Neuronal stem cell (in vitro differentiated cells): ENCODE measurements at regions not wholly inside any gene's neighbourhood (a gene's known extent, or its start where the extent isn't known, plus 50 kb on each side); places are given as distances from the start of the nearest gene placed in this dataset.

Experiments used
- DNase-seq: peaks from one replicate; pipeline ENCODE4 v3.0.0-alpha.2; 2013; ENCODE audit warnings: low spot score
- H2AFZ ChIP-seq: one replicate; pipeline ENCODE4 v1.6.1; 2013; ENCODE audit warnings: mild to moderate bottlenecking, low read length, inconsistent platforms
- H2AK5ac ChIP-seq: 2 replicates; pipeline ENCODE4 v1.6.1; 2013; ENCODE audit warnings: low read depth, mild to moderate bottlenecking, inconsistent platforms, low read length, moderate library complexity, mixed read lengths
- H2BK120ac ChIP-seq: 2 replicates; pipeline ENCODE4 v1.6.1; 2013; ENCODE audit warnings: low read depth, mild to moderate bottlenecking, inconsistent platforms, low read length, moderate library complexity, mixed read lengths
- H2BK12ac ChIP-seq: one replicate; pipeline ENCODE4 v1.6.1; 2013; ENCODE audit warnings: low read length, inconsistent platforms
- H2BK15ac ChIP-seq: 2 replicates; pipeline ENCODE4 v1.6.1; 2013; ENCODE audit warnings: mild to moderate bottlenecking, low read length, inconsistent platforms, mixed read lengths
- H2BK5ac ChIP-seq: one replicate; pipeline ENCODE4 v1.6.1; 2013; ENCODE audit warnings: inconsistent platforms, mild to moderate bottlenecking, low read length, moderate library complexity
- H3K14ac ChIP-seq: one replicate; pipeline ENCODE4 v1.6.1; 2013; ENCODE audit warnings: low read length, inconsistent platforms
- H3K18ac ChIP-seq: 2 replicates; pipeline ENCODE4 v1.6.1; 2013; ENCODE audit warnings: low read length, inconsistent platforms
- H3K23ac ChIP-seq: 2 replicates; pipeline ENCODE4 v1.6.1; 2013; ENCODE audit warnings: low read depth, mild to moderate bottlenecking, mixed read lengths, low read length, inconsistent platforms; ENCODE audit not compliant: poor library complexity
- H3K27ac ChIP-seq: replicated peaks from 3 replicates; pipeline ENCODE4 v1.5.1; 2013; ENCODE audit warnings: low read length, inconsistent platforms
- H3K27me3 ChIP-seq, 3 experiments: 2 replicates each; pipeline ENCODE4 v1.6.1; 2013; ENCODE audit warnings: low read length in 3 of 3, mild to moderate bottlenecking in 2 of 3, inconsistent platforms in 1 of 3, low read depth in 1 of 3, mixed read lengths in 1 of 3, moderate library complexity in 1 of 3; ENCODE audit not compliant: control insufficient read depth in 3 of 3, insufficient read depth in 3 of 3
- H3K36me3 ChIP-seq, 2 donors: replicated peaks in 1 of 2; 2 replicates each; pipeline ENCODE4 v1.6.1; 2013; ENCODE audit warnings: low read length in 2 of 2; ENCODE audit not compliant: control insufficient read depth in 2 of 2, insufficient read depth in 2 of 2
- H3K4ac ChIP-seq: 2 replicates; pipeline ENCODE4 v1.6.1; 2013; ENCODE audit warnings: inconsistent platforms, mild to moderate bottlenecking, low read length, moderate library complexity
- H3K4me1 ChIP-seq, 2 donors: 1 replicate in 1 of 2; 2 replicates in 1 of 2; pipeline ENCODE4 v1.6.1; 2013; ENCODE audit warnings: low read length in 2 of 2, low read depth in 1 of 2; ENCODE audit not compliant: control insufficient read depth in 2 of 2, insufficient read depth in 1 of 2
- H3K4me2 ChIP-seq: one replicate; pipeline ENCODE4 v1.6.1; 2013; ENCODE audit warnings: mild to moderate bottlenecking, low read length, inconsistent platforms; ENCODE audit not compliant: insufficient read depth, poor library complexity, severe bottlenecking
- H3K4me3 ChIP-seq, 2 donors: 2 replicates each; pipeline ENCODE4 v1.5.1; 2013; ENCODE audit warnings: low read length in 2 of 2, mild to moderate bottlenecking in 2 of 2, inconsistent platforms in 1 of 2, moderate library complexity in 1 of 2
- H3K79me1 ChIP-seq: one replicate; pipeline ENCODE4 v1.6.1; 2013; ENCODE audit warnings: low read depth, mild to moderate bottlenecking, inconsistent platforms, low read length, moderate library complexity
- H3K9ac ChIP-seq: one replicate; pipeline ENCODE4 v1.6.1; 2013; ENCODE audit warnings: mild to moderate bottlenecking, low read depth, low read length, inconsistent platforms; ENCODE audit not compliant: poor library complexity
- H3K9me3 ChIP-seq, 2 donors: replicated peaks in 1 of 2; 2 replicates each; pipeline versions ENCODE3 to v1.6.1; 2013; ENCODE audit warnings: low read length in 2 of 2, mild to moderate bottlenecking in 2 of 2, inconsistent platforms in 1 of 2, low read depth in 1 of 2, mixed read lengths in 1 of 2, moderate library complexity in 1 of 2; ENCODE audit not compliant: control insufficient read depth in 2 of 2, insufficient read depth in 1 of 2
- H4K8ac ChIP-seq: one replicate; pipeline ENCODE4 v1.6.1; 2013; ENCODE audit warnings: low read depth, mild to moderate bottlenecking, inconsistent platforms, low read length, moderate library complexity
- H4K91ac ChIP-seq: one replicate; pipeline ENCODE4 v1.6.1; 2013; ENCODE audit warnings: low read length, low read depth, mild to moderate bottlenecking, inconsistent platforms; ENCODE audit not compliant: poor library complexity
- WGBS, 2 donors: extraction: QIAGEN DNeasy Blood & Tissue Kit; methylation state at CpG; one replicate each; pipeline ENCODE4 v1.1.7; 2013; ENCODE audit warnings: missing lambda C conversion rate in 2 of 2, mixed read lengths in 1 of 2; ENCODE audit not compliant: insufficient read length in 2 of 2, insufficient replicate concordance in 1 of 2; ENCODE audit errors: extremely low coverage in 2 of 2; 5-methylcytosine and 5-hydroxymethylcytosine counted together

DNA sequence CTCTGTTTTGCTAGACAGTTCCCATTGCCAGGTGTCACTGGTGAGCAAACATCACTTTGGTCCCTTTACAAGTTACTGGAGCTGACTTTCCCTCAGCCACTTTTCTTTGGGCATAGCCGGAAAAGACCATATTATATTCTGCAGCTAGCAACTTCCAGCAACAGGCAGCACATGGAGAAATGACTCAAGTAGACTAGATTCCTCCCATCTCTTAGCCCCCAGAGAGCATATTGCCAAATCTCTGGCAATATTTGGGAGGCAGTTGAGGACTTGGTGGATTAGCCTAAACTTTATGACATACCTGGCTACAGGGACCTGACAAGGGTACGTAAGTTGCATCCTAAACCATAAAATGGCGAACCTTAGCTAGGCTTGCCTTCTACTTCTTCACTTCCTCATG lies 204.7 kb upstream of the MPDZ start:
- H4K91ac ChIP-seq = no peak overlapping the region
- no peak overlapping the region for H3K4ac ChIP-seq
- no peak overlapping the region for H2BK15ac ChIP-seq
- H3K9ac ChIP-seq = no peak overlapping the region
- no peak overlapping the region for H3K18ac ChIP-seq
- no CpG with 5 or more reads among the region's 3 CpGs for WGBS, 2 donors
- H2AK5ac ChIP-seq = no peak overlapping the region
- H3K4me1 ChIP-seq = peaks cover 0 to 3% of the 10 kb centered on the region in 2 donors
- no peak overlapping the region for H2BK12ac ChIP-seq
- H2BK5ac ChIP-seq = no peak overlapping the region
- no peak overlapping the region for H3K14ac ChIP-seq
- no peak for DNase-seq
- no peaks in the 10 kb centered on the region for H3K79me1 ChIP-seq
- no peak overlapping the region for H3K4me2 ChIP-seq
- H4K8ac ChIP-seq = no peak overlapping the region
- H3K27me3 ChIP-seq = no peaks in the 10 kb centered on the region
- H2AFZ ChIP-seq = no peak overlapping the region
- no peak overlapping the region for H3K23ac ChIP-seq
- no peak overlapping the region for H2BK120ac ChIP-seq
- H3K9me3 ChIP-seq = no peaks in the 10 kb centered on the region
- H3K27ac ChIP-seq = no peak overlapping the region
- no peak overlapping the region for H3K4me3 ChIP-seq
- no peaks in the 10 kb centered on the region for H3K36me3 ChIP-seq

DNA sequence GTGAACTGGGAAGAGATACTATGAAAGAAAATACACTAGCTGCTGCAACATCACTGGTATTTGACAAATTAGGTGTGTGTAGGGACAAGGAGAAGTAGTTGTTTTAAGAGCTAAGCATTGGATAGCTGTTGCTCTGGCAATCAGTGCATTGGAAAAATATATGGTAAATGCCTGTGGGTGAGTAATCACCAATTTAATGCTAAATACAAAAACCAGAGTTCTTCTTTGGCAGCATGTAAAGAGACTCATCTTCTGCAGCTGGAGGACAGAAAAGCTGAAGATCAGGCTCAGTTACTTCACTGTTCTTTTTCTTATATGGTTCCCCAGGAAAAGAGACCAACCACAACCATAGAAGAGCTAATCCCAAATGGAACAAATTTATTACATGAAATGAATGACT lies 201.8 kb upstream of the MPDZ start:
- H2BK12ac ChIP-seq = no peak overlapping the region
- DNase-seq = no peak

DNA sequence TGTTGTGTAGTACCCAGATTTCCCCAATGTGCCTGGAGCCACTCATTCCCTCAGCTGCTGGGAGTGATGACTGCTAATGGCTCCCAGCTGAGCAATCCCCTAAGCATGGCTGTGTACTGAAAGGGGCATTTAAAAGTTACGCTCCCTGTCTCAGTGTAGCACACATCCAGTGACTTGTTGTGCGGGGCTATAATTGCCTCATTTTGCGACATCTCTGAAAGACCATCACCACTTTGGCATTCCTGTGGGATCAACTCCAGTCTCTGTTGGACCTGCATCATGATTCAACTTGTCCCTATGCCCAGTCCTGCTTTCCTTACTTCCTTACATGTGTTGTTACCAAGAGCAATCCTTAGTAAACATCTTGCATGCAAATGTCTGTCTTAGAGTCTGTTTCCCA lies 201.2 kb upstream of the MPDZ start:
- no peak overlapping the region for H3K4ac ChIP-seq
- no CpG with 5 or more reads among the region's 3 CpGs for WGBS, 2 donors

More for the DNA sequence above, 201.8 kb upstream of the MPDZ start:
- Histone ChIP-seq H3K9ac (no peak overlapping the region), H3K4me2 (no peak overlapping the region), H3K79me1 (no peaks in the 10 kb centered on the region), H3K4ac (no peak overlapping the region), H3K9me3 (no peaks in the 10 kb centered on the region), H2AFZ (no peak overlapping the region), H4K8ac (no peak overlapping the region), H4K91ac (no peak overlapping the region), H2BK15ac (no peak overlapping the region), H3K14ac (no peak overlapping the region), H3K23ac (no peak overlapping the region), H3K36me3 (no peaks in the 10 kb centered on the region), H3K18ac (no peak overlapping the region), H2BK120ac (no peak overlapping the region), H2AK5ac (no peak overlapping the region), H3K4me3 (no peak overlapping the region), H2BK5ac (no peak overlapping the region), H3K27me3 (no peaks in the 10 kb centered on the region), H3K4me1 (peaks cover 0 to 3% of the 10 kb centered on the region in 2 donors), H3K27ac (no peak overlapping the region)

DNA sequence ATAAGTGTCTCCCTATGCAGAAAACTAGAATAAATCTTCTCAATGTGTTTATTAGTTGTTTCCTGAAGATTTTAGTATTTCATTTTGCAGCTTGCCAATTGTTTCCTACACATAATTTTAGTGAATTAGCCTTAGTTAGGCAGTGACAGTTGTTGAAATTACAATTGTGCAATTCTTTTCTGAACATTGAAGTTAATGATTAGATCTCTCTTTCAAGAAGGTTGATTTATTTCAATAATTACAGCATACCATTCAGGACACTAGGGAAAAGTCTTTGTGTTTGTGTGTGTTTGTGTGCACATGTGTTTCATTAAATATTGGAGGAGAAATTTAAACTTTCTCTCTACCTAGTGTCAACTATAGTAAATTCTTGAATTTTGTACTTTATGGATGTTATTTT lies 199.6 kb upstream of the MPDZ start:
- Histone ChIP-seq H2BK15ac (no peak overlapping the region), H2BK12ac (no peak overlapping the region), H2BK5ac (no peak overlapping the region), H3K79me1 (no peaks in the 10 kb centered on the region), H4K8ac (no peak overlapping the region), H3K9me3 (peaks cover 0 to 11% of the 10 kb centered on the region in 2 donors), H3K4me3 (no peak overlapping the region), H2AK5ac (no peak overlapping the region), H3K36me3 (no peaks in the 10 kb centered on the region), H3K27ac (no peak overlapping the region), H3K9ac (no peak overlapping the region), H4K91ac (no peak overlapping the region), H3K4me2 (no peak overlapping the region), H3K27me3 (no peaks in the 10 kb centered on the region), H2AFZ (no peak overlapping the region), H3K4me1 (peaks cover 0 to 3% of the 10 kb centered on the region in 2 donors), H2BK120ac (no peak overlapping the region), H3K4ac (no peak overlapping the region), H3K23ac (no peak overlapping the region), H3K14ac (no peak overlapping the region), H3K18ac (no peak overlapping the region)
- no peak for DNase-seq

More for the DNA sequence above, 201.2 kb upstream of the MPDZ start:
- Histone ChIP-seq H2BK12ac (no peak overlapping the region), H2BK120ac (no peak overlapping the region), H3K27ac (no peak overlapping the region), H2AK5ac (no peak overlapping the region), H3K4me3 (no peak overlapping the region), H3K79me1 (no peaks in the 10 kb centered on the region), H3K9me3 (peaks cover 0 to 3% of the 10 kb centered on the region in 2 donors), H4K8ac (no peak overlapping the region), H3K23ac (no peak overlapping the region), H2BK5ac (no peak overlapping the region), H3K14ac (no peak overlapping the region), H3K9ac (no peak overlapping the region), H3K18ac (no peak overlapping the region), H2AFZ (no peak overlapping the region), H3K4me2 (no peak overlapping the region), H3K27me3 (no peaks in the 10 kb centered on the region), H4K91ac (no peak overlapping the region), H2BK15ac (no peak overlapping the region), H3K36me3 (no peaks in the 10 kb centered on the region), H3K4me1 (peaks cover 0 to 3% of the 10 kb centered on the region in 2 donors)
- no peak for DNase-seq
